ENCODE measurements at regions not wholly inside any gene's neighbourhood (a gene's known extent, or its start where the extent isn't known, plus 50 kb on each side); places are given as distances from the start of the nearest gene placed in this dataset.
"Not testable (repeated sequence)": the region's sequence is repeated elsewhere in the genome, so short reads cannot be mapped to it uniquely, and the experiment has no call there.

- DNase-seq (ENCODE audit: low read depth in 2 of 2) = not testable (repeated sequence)
Measured at GRCh38 chr20:22734946-22735647, 150.7 kb upstream of the FOXA2 start.

DNA sequence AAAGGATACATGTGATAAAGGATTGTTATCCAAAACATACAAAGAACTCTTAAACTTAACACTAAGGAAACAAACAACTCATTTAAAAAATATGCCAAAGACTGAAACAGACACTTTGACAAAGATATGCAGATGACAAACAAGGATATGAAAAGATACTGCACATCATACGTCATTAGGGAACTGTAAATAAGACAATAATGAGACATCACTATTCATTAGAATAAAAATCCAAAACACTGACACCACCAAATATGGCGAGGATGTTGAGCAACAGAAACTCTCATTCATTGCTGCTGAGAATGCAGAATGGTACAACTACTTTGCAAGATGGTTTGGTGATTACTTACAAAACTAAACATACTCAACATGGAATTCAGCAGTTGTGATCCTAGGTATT, 156.5 kb upstream of the FOXA2 start:
- no peak for DNase-seq (ENCODE audit: low read depth in 2 of 2)

- DNase-seq (ENCODE audit: low read depth in 2 of 2) = no peak
Measured at GRCh38 chr20:22744341-22745193, 160.2 kb upstream of the FOXA2 start.

DNA sequence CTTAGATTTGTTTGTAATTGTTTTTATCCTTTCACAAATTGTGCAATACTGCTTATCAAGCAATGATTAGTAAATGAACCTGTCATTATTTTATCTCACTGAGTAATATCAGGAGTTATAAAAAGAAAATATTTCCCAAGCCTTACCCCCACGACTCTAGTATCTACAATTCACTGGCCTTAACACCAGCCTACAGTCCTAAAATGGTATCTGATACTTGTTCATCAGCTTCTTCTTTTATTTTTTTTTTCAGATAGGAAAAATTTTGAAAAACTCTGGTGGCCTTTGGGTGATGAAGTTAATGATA, 160.8 kb upstream of the FOXA2 start:
- DNase-seq (ENCODE audit: low read depth in 2 of 2) = no peak

DNA sequence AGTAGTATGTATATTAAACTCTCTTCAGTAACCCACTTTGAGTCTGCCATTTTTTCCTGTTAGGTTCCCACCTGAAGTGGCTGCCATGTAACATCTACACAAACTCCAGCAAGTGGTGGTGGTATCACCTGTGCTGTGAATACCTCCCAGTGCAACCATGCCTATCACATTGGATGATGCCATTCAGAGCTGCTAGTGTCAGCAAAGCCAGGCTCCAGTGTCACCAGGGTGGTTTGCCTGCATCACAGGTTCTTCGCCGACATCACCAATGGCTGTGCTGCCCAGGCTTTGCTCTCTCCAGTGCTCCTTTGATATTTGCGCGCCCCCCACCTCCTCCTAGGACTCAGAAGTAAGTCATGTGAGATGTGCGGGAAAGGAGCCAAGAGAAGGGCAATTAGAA, 162.6 kb upstream of the FOXA2 start:
- no peak for DNase-seq (ENCODE audit: low read depth in 2 of 2)

GRCh38 chr20:22752324-22752723, 168.0 kb upstream of the FOXA2 start:
- DNase-seq (ENCODE audit: low read depth in 2 of 2) = no peak

DNA sequence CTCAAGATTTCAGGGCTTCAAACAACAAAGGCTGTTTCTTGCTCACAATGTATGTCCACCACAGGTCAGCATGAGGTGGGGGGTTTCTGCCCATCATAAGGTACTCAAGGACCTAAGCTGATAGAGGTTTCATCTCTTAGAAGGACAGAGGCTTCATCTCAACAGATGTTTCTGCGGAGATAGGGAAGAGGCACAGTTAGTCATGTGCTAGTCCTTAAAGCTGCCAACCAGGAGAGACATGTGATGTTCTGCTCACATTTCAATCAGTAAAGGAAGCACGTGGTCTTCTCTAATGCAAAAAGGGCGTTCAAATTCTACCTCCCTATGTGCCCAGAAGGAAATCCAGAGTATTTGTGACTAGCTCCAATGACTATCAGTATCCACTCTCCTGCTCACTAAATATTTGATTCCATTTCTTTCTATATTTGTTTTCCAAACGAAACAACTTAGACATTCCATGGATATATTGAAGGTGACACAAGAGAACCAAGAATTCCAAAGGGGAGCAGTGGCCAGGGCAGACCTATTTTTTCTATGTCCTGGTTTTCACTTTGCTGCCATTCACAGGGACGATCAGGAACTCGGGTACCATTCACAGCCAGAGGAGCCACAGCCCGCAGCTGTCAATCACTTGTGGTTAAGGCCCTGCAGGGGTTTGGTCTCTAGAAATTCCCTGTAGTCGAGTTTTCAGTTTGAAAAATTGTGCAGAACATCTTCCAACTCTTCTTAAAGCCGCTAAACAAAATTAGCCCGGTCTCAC, 173.2 kb upstream of the FOXA2 start:
- no peak for DNase-seq (ENCODE audit: low read depth in 2 of 2)

DNA sequence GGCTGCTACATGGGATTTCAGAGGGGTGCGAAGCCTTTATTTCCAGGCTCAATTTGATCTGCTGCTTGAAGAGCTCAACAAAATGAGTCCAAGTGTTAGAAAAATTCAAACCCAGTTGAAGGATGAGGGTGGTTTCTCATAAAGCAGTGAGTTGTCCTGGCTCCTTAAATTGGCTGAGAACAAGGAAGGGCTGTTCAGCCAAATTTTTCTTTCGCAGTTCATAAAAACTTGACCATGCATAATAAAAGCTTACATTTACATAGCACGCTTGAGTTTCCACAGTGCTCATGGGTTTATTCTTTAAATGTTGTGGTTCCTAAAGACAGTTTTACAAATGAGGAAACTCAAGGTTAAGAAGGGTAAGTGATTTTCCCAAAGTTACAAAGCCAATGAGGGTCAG, 174.4 kb upstream of the FOXA2 start:
- DNase-seq (ENCODE audit: low read depth in 2 of 2) = no peak

DNA sequence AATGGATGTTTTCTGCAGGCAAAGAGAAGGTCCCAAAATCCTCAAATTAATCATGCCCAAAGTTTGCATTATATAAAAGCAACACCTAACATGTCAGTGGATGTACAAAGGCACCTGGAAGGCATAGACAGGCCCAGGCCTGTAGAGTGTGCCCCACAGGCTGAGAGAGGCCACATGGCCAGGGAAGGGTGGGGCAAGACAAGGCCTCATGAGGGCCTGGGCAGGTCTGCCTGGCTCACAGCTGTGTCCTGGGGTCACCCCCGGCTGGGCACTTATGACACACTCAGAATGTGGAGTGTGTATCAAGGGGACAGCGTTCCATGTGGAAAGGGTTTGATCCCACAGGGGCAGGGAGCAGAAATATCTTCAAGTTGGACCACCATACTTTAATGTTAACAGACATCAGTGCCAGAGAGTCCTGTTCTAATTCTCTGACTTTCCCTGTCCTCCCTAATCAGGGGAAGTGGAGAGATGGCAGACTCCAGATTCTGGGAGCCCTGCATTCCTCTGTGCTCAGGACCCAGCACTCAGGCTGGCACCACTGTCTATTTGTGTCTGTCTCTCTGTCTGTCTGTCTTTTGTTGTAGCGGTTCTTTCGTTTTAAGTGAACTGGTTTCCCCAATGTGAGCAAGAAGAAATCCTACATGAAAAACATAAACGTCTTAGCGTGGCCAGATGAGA, 178.3 kb upstream of the FOXA2 start:
- no peak for DNase-seq (ENCODE audit: low read depth in 2 of 2)

GRCh38 chr20:22763257-22763906, 179.0 kb upstream of the FOXA2 start:
- DNase-seq (ENCODE audit: low read depth in 2 of 2) = peak in 1 of 2 experiments; percentile 8

DNA sequence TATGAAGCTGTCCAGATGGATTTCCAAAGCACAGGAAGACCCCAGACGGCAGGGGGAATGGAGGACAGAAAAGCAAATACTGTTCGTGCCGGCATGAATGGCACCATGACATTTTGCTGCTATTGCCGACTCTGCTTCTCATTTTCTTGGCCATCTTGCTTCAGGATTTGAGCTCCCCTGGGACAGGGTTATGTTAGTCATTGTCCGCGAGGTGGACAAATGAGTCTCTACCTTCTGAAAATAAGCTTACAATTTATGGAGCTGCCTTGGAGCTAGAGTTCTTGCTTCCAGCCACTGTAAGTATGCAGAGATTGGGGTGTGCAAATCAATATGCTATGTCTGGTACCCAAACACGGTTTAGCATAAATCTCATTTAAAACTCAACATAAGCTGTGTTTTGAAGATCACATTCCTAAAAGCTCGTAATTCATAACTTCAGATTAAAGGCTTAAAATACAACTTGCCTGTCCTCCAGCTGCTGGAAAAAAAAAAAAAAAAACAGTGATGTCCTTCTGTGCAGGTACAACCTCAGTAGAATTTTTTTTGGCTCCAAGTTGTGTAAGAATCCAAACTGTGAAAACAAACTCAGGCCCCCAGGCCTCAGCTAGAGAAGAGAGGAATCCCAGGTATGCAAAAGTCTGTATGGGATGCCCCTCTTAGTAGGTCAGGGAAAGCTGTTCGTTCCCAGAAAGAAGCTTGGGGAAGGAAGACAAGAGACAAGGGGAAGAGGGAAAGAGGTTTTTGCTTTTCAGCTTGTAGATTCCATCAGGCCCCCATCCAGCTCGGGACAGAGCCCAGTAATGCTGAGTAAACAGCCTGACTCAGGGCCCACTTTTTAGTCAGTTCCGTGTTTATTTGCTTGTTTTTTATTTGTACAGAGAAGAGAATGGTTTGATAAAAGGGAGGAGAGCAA, 184.2 kb upstream of the FOXA2 start:
- peak in 1 of 2 experiments; percentile 3 for DNase-seq (ENCODE audit: low read depth in 2 of 2)

- no peak for DNase-seq (ENCODE audit: low read depth in 2 of 2)
Measured at GRCh38 chr20:22770241-22770800, 185.9 kb upstream of the FOXA2 start.

- DNase-seq (ENCODE audit: low read depth in 2 of 2) = no peak
Measured at GRCh38 chr20:22771706-22772105, 187.3 kb upstream of the FOXA2 start.

GRCh38 chr20:22773344-22773743, 189.0 kb upstream of the FOXA2 start:
- DNase-seq (ENCODE audit: low read depth in 2 of 2) = no peak

- DNase-seq (ENCODE audit: low read depth in 2 of 2) = no peak
Measured at GRCh38 chr20:22775256-22775655, 190.9 kb upstream of the FOXA2 start.

GRCh38 chr20:22775671-22776139, 191.3 kb upstream of the FOXA2 start:
- no peak for DNase-seq (ENCODE audit: low read depth in 2 of 2)

DNA sequence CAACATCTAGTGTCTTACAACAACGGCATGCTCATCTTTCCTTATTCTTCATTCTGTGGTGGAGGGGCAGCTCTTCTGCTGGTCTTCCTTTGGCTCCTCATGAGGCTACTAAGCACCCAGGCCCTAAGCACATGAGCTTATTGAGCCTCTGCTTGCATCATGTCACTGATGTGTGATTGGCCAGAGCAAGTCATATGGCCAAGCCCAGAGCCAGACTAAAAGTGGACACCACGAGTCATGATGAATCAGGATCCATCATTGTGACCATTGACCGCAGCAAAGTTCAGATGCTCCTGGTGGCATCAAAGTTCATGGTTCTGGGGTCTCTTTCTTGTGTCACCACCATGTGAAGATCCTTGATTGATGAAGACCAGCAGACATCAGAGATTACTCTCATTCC, 192.0 kb upstream of the FOXA2 start:
- DNase-seq (ENCODE audit: low read depth in 2 of 2) = no peak

GRCh38 chr20:22779878-22780277, 195.5 kb upstream of the FOXA2 start:
- no peak for DNase-seq (ENCODE audit: low read depth in 2 of 2)

- no peak for DNase-seq (ENCODE audit: low read depth in 2 of 2)
Measured at GRCh38 chr20:22781869-22782268, 197.5 kb upstream of the FOXA2 start.

DNA sequence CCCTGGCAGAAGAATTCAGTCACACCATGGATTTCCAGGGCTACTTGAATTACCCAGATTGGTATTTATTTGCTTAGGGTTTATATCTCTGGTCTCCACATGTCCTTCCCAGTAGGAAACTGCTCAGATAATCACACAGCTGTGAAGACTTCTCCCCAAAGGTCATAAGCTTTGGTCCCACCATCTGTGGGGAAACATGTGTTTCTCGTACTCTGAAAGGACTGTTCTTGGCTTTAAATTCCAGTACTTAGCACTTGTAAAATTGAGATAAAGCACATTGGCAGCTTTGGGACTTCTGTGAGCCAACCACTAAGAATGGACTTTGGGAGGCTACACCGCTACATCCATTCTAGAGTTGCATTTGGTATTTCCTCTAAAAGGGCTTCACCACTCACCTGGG, 205.3 kb upstream of the FOXA2 start:
- DNase-seq (ENCODE audit: low read depth in 2 of 2) = no peak
